LNCAP (cell line): ENCODE measurements at regions not wholly inside any gene's neighbourhood (a gene's known extent, or its start where the extent isn't known, plus 50 kb on each side); places are given as distances from the start of the nearest gene placed in this dataset.

Experiments used
- CTCF ChIP-seq: fragments of 450-650 bp; IDR thresholded peaks from 2 replicates; pipeline ENCODE4 v1.5.1; 2017; ENCODE audit warnings: mild to moderate bottlenecking

GRCh38 chr13:87131611-87132010 is 539.6 kb upstream of the SLITRK5 start:
- TF ChIP-seq CTCF = no peak

DNA sequence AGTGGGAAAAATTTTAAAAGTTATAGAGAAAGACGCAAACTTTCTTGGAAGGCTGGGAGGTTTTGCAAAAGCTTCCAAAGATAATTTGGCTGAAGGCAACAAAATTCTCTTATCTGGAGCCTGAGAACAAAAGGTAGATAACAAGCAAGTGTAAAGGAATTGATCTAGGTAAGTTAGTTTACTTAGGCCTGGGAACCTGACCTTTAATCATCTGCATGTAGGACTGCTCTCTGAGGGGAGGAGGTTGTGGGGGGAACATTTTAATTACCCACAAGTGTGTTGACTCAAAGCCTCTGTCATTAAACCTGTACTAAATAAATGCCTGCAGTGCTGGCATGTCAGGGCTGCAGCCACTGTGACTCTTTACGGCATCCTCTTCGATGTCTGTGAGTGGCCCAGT is 532.3 kb upstream of the SLITRK5 start:
- no peak for TF ChIP-seq CTCF

DNA sequence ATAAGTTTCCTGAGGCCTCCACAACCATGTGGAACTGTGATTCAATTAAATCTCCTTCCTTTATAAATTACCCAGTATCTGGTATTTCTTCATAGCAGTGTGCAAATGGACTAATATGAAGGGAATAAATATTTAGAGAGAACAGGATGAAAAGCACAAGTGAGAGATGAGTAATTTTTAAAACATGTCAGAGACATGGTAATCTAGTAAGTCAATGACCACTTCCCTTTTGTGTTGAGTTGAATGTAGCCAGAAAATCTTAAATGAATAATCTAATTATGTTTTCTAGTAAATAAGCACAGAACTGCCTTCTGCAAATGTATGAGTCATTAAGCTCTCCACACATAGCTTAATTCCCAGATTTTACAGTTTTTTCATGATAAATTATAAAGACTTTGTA is 524.1 kb upstream of the SLITRK5 start:
- no peak for TF ChIP-seq CTCF

DNA sequence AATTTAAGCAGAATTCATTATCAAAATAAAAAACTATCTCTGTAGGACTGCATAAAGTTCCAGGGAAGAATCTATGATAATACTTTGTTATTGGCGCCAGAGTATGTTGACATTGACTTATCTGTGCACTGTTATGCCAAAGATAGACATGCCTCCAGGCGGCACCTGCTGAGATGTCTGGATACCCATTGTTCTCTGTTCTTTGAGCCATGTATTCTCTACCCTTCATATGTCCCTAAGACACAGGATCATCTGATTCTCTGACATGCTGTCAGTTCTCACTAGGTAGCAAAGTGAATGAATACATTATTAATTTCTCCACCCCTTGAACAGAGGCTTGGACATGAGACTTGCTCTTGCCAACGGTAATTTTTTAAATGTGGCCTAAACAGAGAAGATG is 517.8 kb upstream of the SLITRK5 start:
- TF ChIP-seq CTCF = no peak

DNA sequence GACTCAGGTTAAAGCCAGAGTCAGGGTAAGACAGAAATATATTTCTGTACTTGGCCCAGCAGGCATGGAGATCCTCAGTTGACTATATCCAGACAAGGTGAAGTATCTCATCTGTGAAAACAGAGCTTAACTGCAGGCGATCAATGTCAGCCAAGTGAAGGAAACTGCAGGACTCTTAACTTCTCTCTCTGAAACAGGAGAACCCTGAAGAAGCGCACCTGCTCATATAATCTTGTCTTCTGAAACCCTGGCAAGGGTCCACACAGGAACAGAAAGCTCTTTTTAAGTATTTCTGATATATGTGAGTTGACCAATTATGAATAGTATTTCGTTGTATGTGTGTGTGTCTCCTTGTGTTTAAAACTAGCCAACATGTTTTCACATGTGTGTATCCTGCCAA is 504.8 kb upstream of the SLITRK5 start:
- no peak for TF ChIP-seq CTCF

- no peak for TF ChIP-seq CTCF
Observed at GRCh38 chr13:87168390-87168789, 502.8 kb upstream of the SLITRK5 start.

GRCh38 chr13:87169337-87169736 is 501.8 kb upstream of the SLITRK5 start:
- no peak for TF ChIP-seq CTCF

DNA sequence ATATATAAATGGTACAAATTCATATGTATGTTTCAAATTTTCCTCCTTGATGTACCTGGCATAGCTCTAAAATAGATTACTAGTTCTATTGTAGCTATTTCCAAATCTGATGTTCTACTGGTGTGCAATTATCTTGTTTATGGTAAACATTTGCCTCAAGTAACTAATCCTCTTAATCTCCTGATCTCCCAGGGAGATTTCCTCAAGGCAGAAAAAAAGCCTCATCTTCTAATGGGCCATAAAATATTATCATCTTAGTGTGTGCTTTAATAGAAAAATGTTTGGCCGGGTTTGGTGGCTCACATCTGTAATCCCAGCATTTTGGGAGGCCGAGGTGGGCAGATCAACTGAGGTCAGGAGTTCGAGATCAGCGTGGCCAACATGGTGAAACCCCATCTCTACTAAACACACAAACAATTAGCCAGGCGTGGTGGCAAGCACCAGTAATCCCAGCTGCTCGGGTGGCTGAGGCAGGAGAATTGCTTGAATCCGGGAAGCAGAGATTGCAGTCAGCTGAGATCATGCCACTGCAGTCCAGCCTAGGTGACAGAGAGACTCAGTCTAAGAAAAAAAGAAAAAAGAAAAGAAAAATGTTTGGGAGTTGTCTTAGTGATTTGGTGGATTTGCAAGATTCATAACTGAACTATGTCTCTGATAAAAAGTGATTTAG is 498.9 kb upstream of the SLITRK5 start:
- no peak for TF ChIP-seq CTCF
